HCT116 (cell line): ENCODE measurements at regions not wholly inside any gene's neighbourhood (a gene's known extent, or its start where the extent isn't known, plus 50 kb on each side); places are given as distances from the start of the nearest gene placed in this dataset.

Source experiments
- ATAC-seq: fragments of 200-7000 bp; cut with Tn5 transposase; 2 replicates; pipeline ENCODE4 v1.9.1; 2020; ENCODE audit warnings: mild to moderate bottlenecking, moderate library complexity
- BruUV-seq: library from RNA; stranded (reverse); fragments of 400-500 nt; replicated peaks from 2 replicates; lab custom pipeline; 2021; lab: Mats Ljungman, UMichigan
- CTCF ChIA-PET: fragments of 300-600 bp; sonication (Branson Sonifier 250); formaldehyde crosslinking; loops from one replicate; lab custom pipeline; 2021; ENCODE audit warnings: antibody characterized with exemption; lab: Charles Lee
- POLR2A ChIA-PET: fragments of 300-600, 350-600 bp; sonication (Branson Sonifier 250); formaldehyde crosslinking; loops from one replicate; lab custom pipeline; 2021; ENCODE audit warnings: antibody characterized with exemption; lab: Charles Lee
- RAD21 ChIA-PET, 2 experiments: fragments of 300-600 bp; sonication (Branson Sonifier 250); formaldehyde crosslinking; loops; one replicate each; lab custom pipeline; 2023; ENCODE audit warnings: low total read pairs in 2 of 2; ENCODE audit not compliant: uncharacterized antibody in 2 of 2, unreplicated experiment in 2 of 2, low non-redundant PET in 1 of 2; lab: Charles Lee
- DNase-seq: peaks from one replicate; pipeline ENCODE4 v3.0.0-alpha.2; 2010; ENCODE audit warnings: low read depth, low spot score
- H2AFZ ChIP-seq: fragments of 200-600 bp; shearing (Covaris generic), sonication (generic); 2 replicates; pipeline ENCODE4 v1.6.1; 2017; ENCODE audit warnings: low read depth, mixed run types, mixed read lengths, antibody characterized with exemption, low read length; ENCODE audit not compliant: poor library complexity, severe bottlenecking
- H3K27ac ChIP-seq: 2 replicates; pipeline ENCODE4 v1.5.1; 2012; ENCODE audit warnings: low read depth, low read length
- H3K27me3 ChIP-seq: fragments of 200-600 bp; sonication (generic); 2 replicates; pipeline ENCODE4 v1.6.1; 2016; ENCODE audit warnings: mixed run types, low read length, mixed read lengths; ENCODE audit not compliant: insufficient read depth
- H3K36me3 ChIP-seq, 2 experiments: fragments of 200-500 bp in 1 of 2; fragments of 200-600 bp in 1 of 2; sonication (Bioruptor generic) in 1 of 2; sonication (generic) in 1 of 2; 2 replicates each; pipeline versions ENCODE4 v1.5.1 to v1.6.1; 2014 to 2016; ENCODE audit warnings: low read length in 2 of 2, inconsistent platforms in 1 of 2, mixed read lengths in 1 of 2, mixed run types in 1 of 2; ENCODE audit not compliant: insufficient read depth in 2 of 2, control insufficient read depth in 1 of 2
- H3K4me1 ChIP-seq, 2 experiments: fragments of 200-600 bp in 1 of 2; sonication (generic) in 1 of 2; 2 replicates each; pipeline versions ENCODE4 v1.5.1 to v1.6.1; 2012 to 2017; ENCODE audit warnings: low read length in 2 of 2, inconsistent platforms in 1 of 2, mild to moderate bottlenecking in 1 of 2, mixed read lengths in 1 of 2, mixed run types in 1 of 2, moderate library complexity in 1 of 2; ENCODE audit not compliant: insufficient read depth in 2 of 2, control insufficient read depth in 1 of 2
- H3K4me2 ChIP-seq: fragments of 200-600 bp; sonication (generic); 2 replicates; pipeline ENCODE4 v1.6.1; 2017; ENCODE audit warnings: mixed run types, low read length, mixed read lengths
- H3K4me3 ChIP-seq, 2 experiments: fragments of 200-600 bp in 1 of 2; sonication (generic) in 1 of 2; replicated peaks in 1 of 2; 2 replicates each; pipeline ENCODE4 v1.5.1; 2011 to 2016; ENCODE audit warnings: low read length in 2 of 2, control low read depth in 1 of 2, low read depth in 1 of 2, mild to moderate bottlenecking in 1 of 2, mixed read lengths in 1 of 2, mixed run types in 1 of 2
- H3K79me2 ChIP-seq: fragments of 200-600 bp; sonication (generic); 2 replicates; pipeline ENCODE4 v1.6.1; 2017; ENCODE audit warnings: mild to moderate bottlenecking, mixed run types, low read length, moderate library complexity, mixed read lengths; ENCODE audit not compliant: insufficient read depth
- H3K9ac ChIP-seq: fragments of 200-600 bp; sonication (generic); 2 replicates; pipeline ENCODE4 v1.6.1; 2016; ENCODE audit warnings: low read length, mixed read lengths
- H3K9me2 ChIP-seq: fragments of 200-600 bp; sonication (generic), shearing (Covaris generic); 2 replicates; pipeline ENCODE4 v1.6.1; 2017; ENCODE audit warnings: mixed run types, mild to moderate bottlenecking, moderate library complexity; ENCODE audit not compliant: insufficient read depth
- H3K9me3 ChIP-seq, 2 experiments: fragments of 200-500 bp in 1 of 2; fragments of 200-600 bp in 1 of 2; sonication (Bioruptor generic) in 1 of 2; sonication (generic) in 1 of 2; 2 replicates each; pipeline ENCODE4 v1.6.1; 2014 to 2017; ENCODE audit warnings: low read length in 2 of 2, mixed read lengths in 2 of 2, inconsistent platforms in 1 of 2, low read depth in 1 of 2, mild to moderate bottlenecking in 1 of 2, mixed run types in 1 of 2, moderate library complexity in 1 of 2; ENCODE audit not compliant: control insufficient read depth in 1 of 2, insufficient read depth in 1 of 2
- H4K20me1 ChIP-seq: fragments of 200-600 bp; sonication (generic), shearing (Covaris generic); 2 replicates; pipeline ENCODE4 v1.6.1; 2017; ENCODE audit warnings: mixed run types, mild to moderate bottlenecking, moderate library complexity; ENCODE audit not compliant: insufficient read depth
- CBX3 ChIP-seq: IDR thresholded peaks from 2 replicates; pipeline ENCODE4 v1.6.1; 2012; ENCODE audit warnings: low read depth
- CEBPB ChIP-seq: IDR thresholded peaks from 2 replicates; pipeline ENCODE4 v1.6.1; 2012; ENCODE audit warnings: low read depth
- EGR1 ChIP-seq: IDR thresholded peaks from 2 replicates; pipeline ENCODE4 v1.6.1; 2012; ENCODE audit warnings: low read depth
- EZH2phosphoT487 ChIP-seq: fragments of 200-600 bp; IDR thresholded peaks from 2 replicates; pipeline ENCODE4 v1.6.1; 2018; ENCODE audit warnings: antibody characterized with exemption, borderline replicate concordance
- FOSL1 ChIP-seq: IDR thresholded peaks from 2 replicates; pipeline ENCODE4 v1.6.1; 2012; ENCODE audit warnings: low read depth
- RAD21 ChIP-seq: IDR thresholded peaks from 2 replicates; pipeline ENCODE4 v1.6.1; 2012; ENCODE audit warnings: low read depth, mild to moderate bottlenecking
- REST ChIP-seq: IDR thresholded peaks from 2 replicates; pipeline ENCODE4 v1.6.1; 2012; ENCODE audit warnings: low read depth
- SIN3A ChIP-seq: IDR thresholded peaks from 2 replicates; pipeline ENCODE4 v1.6.1; 2012; ENCODE audit warnings: low read depth
- TCF7L2 ChIP-seq: IDR thresholded peaks from 2 replicates; pipeline ENCODE4 v1.7.0; 2011; ENCODE audit warnings: borderline replicate concordance, inconsistent platforms; ENCODE audit not compliant: insufficient read depth, insufficient read length; ENCODE audit errors: extremely low read depth
- ZFX ChIP-seq: fragments of 450-650 bp; IDR thresholded peaks from 2 replicates; pipeline ENCODE4 v1.6.1; 2017
- intact Hi-C: fragments of 100-400 bp; cut with micrococcal nuclease; formaldehyde crosslinking; loops from 2 replicates; pipeline ENCODE4 v1.10.0; 2022
- TF ChIP-seq, protein P1 (sequence below): IDR thresholded peaks from 2 replicates; pipeline ENCODE4 v1.6.1; 2012
- TF ChIP-seq, protein P2 (sequence below), 3 experiments: fragments of 200-600 bp in 1 of 3; sonication (generic) in 1 of 3; IDR thresholded peaks in 2 of 3; conservative IDR thresholded peaks in 1 of 3; 2 replicates each; pipeline ENCODE4 v1.5.1; 2012 to 2017; ENCODE audit warnings: low read depth in 2 of 3, low read length in 2 of 3, antibody characterized with exemption in 1 of 3, borderline replicate concordance in 1 of 3, control low read depth in 1 of 3, mild to moderate bottlenecking in 1 of 3, mixed read lengths in 1 of 3, mixed run types in 1 of 3, moderate library complexity in 1 of 3; ENCODE audit not compliant: insufficient read depth in 1 of 3
- TF ChIP-seq, protein P3 (sequence below): IDR thresholded peaks from 2 replicates; pipeline ENCODE4 v1.6.1; 2011; ENCODE audit warnings: mild to moderate bottlenecking, low read length, moderate library complexity; ENCODE audit not compliant: insufficient replicate concordance; ENCODE audit errors: extremely low read depth

- H3K36me3 ChIP-seq = no peaks in the 10 kb centered on the region
- H3K4me3 ChIP-seq = no peak overlapping the region
- intact Hi-C loops = no loop called here
- BruUV-seq = no TSS peak
- no peaks in the 10 kb centered on the region for H3K79me2 ChIP-seq
- no peaks in the 10 kb centered on the region for H3K9me2 ChIP-seq
- ATAC-seq = no peak
- ChIA-PET CTCF (no interaction called here), POLR2A (no interaction called here), RAD21 (no interaction called here)
- H3K27me3 ChIP-seq = no peaks in the 10 kb centered on the region
- no peak overlapping the region for H3K4me2 ChIP-seq
- no peak overlapping the region for H3K9ac ChIP-seq
- no peaks in the 10 kb centered on the region for H3K4me1 ChIP-seq
- H2AFZ ChIP-seq = no peak overlapping the region
- DNase-seq = no peak
- TF ChIP-seq, protein P1, sequence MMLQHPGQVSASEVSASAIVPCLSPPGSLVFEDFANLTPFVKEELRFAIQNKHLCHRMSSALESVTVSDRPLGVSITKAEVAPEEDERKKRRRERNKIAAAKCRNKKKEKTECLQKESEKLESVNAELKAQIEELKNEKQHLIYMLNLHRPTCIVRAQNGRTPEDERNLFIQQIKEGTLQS = no peak
- TF ChIP-seq EGR1 = no peak
- TF ChIP-seq EZH2phosphoT487 = no peak
- no peak for TF ChIP-seq TCF7L2
- no peak for TF ChIP-seq ZFX
- TF ChIP-seq CEBPB = no peak
- TF ChIP-seq RAD21 = no peak
- no peak for TF ChIP-seq CBX3
- TF ChIP-seq, protein P2, sequence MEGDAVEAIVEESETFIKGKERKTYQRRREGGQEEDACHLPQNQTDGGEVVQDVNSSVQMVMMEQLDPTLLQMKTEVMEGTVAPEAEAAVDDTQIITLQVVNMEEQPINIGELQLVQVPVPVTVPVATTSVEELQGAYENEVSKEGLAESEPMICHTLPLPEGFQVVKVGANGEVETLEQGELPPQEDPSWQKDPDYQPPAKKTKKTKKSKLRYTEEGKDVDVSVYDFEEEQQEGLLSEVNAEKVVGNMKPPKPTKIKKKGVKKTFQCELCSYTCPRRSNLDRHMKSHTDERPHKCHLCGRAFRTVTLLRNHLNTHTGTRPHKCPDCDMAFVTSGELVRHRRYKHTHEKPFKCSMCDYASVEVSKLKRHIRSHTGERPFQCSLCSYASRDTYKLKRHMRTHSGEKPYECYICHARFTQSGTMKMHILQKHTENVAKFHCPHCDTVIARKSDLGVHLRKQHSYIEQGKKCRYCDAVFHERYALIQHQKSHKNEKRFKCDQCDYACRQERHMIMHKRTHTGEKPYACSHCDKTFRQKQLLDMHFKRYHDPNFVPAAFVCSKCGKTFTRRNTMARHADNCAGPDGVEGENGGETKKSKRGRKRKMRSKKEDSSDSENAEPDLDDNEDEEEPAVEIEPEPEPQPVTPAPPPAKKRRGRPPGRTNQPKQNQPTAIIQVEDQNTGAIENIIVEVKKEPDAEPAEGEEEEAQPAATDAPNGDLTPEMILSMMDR (IDR thresholded peaks at IDR 0.05 in 2 of 3, conservative IDR thresholded peaks at IDR 0.05 in 1 of 3; ENCODE audit: borderline replicate concordance in 1 of 3, insufficient read depth in 1 of 3, low read depth in 2 of 3, low read length in 2 of 3) = no peak
- no peak for TF ChIP-seq FOSL1
- TF ChIP-seq REST = no peak
- no peak for TF ChIP-seq SIN3A
- TF ChIP-seq, protein P3, sequence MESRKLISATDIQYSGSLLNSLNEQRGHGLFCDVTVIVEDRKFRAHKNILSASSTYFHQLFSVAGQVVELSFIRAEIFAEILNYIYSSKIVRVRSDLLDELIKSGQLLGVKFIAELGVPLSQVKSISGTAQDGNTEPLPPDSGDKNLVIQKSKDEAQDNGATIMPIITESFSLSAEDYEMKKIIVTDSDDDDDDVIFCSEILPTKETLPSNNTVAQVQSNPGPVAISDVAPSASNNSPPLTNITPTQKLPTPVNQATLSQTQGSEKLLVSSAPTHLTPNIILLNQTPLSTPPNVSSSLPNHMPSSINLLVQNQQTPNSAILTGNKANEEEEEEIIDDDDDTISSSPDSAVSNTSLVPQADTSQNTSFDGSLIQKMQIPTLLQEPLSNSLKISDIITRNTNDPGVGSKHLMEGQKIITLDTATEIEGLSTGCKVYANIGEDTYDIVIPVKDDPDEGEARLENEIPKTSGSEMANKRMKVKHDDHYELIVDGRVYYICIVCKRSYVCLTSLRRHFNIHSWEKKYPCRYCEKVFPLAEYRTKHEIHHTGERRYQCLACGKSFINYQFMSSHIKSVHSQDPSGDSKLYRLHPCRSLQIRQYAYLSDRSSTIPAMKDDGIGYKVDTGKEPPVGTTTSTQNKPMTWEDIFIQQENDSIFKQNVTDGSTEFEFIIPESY = no peak
- no peaks in the 10 kb centered on the region for H3K9me3 ChIP-seq
- H3K27ac ChIP-seq = no peak overlapping the region
- no peaks in the 10 kb centered on the region for H4K20me1 ChIP-seq
Observed at GRCh38 chrX:45633419-45633818, 432.7 kb upstream of the DIPK2B start.
